HCT116 (cell line): ENCODE measurements at regions not wholly inside any gene's neighbourhood (a gene's known extent, or its start where the extent isn't known, plus 50 kb on each side); places are given as distances from the start of the nearest gene placed in this dataset.

Experiments
- EGR1 ChIP-seq: IDR thresholded peaks from 2 replicates; pipeline ENCODE4 v1.6.1; 2012; ENCODE audit warnings: low read depth
- EZH2 ChIP-seq: fragments of 200-600 bp; sonication (generic); IDR thresholded peaks from 2 replicates; pipeline ENCODE4 v1.6.1; 2017; ENCODE audit warnings: antibody characterized with exemption, mixed run types
- EZH2phosphoT487 ChIP-seq: fragments of 200-600 bp; IDR thresholded peaks from 2 replicates; pipeline ENCODE4 v1.6.1; 2018; ENCODE audit warnings: antibody characterized with exemption, borderline replicate concordance
- JUND ChIP-seq: IDR thresholded peaks from 2 replicates; pipeline ENCODE4 v1.6.1; 2012
- POLR2A ChIP-seq: IDR thresholded peaks from 2 replicates; pipeline ENCODE4 v1.7.0; 2011; ENCODE audit warnings: borderline replicate concordance; ENCODE audit not compliant: insufficient read depth, insufficient read length; ENCODE audit errors: extremely low read depth
- POLR2AphosphoS5 ChIP-seq: IDR thresholded peaks from 2 replicates; pipeline ENCODE4 v1.6.1; 2011; ENCODE audit warnings: mild to moderate bottlenecking, low read depth, low read length, moderate library complexity
- SP1 ChIP-seq: IDR thresholded peaks from 2 replicates; pipeline ENCODE4 v1.6.1; 2012; ENCODE audit warnings: low read depth
- YY1 ChIP-seq: IDR thresholded peaks from 2 replicates; pipeline ENCODE4 v1.6.1; 2011; ENCODE audit warnings: low read length, low read depth, moderate library complexity, mild to moderate bottlenecking; ENCODE audit not compliant: insufficient replicate concordance; ENCODE audit errors: extremely low read depth
- TF ChIP-seq, protein P1 (sequence below), 3 experiments: fragments of 200-600 bp in 1 of 3; sonication (generic) in 1 of 3; IDR thresholded peaks in 2 of 3; conservative IDR thresholded peaks in 1 of 3; 2 replicates each; pipeline ENCODE4 v1.5.1; 2012 to 2017; ENCODE audit warnings: low read depth in 2 of 3, low read length in 2 of 3, antibody characterized with exemption in 1 of 3, borderline replicate concordance in 1 of 3, control low read depth in 1 of 3, mild to moderate bottlenecking in 1 of 3, mixed read lengths in 1 of 3, mixed run types in 1 of 3, moderate library complexity in 1 of 3; ENCODE audit not compliant: insufficient read depth in 1 of 3
- TF ChIP-seq, protein P2 (sequence below): IDR thresholded peaks from 2 replicates; pipeline ENCODE4 v1.6.1; 2012
- TF ChIP-seq, protein P3 (sequence below): IDR thresholded peaks from 2 replicates; pipeline ENCODE4 v1.6.1; 2011; ENCODE audit warnings: mild to moderate bottlenecking, low read length, moderate library complexity; ENCODE audit not compliant: insufficient replicate concordance; ENCODE audit errors: extremely low read depth
- TF ChIP-seq, protein P4 (sequence below): IDR thresholded peaks from 2 replicates; pipeline ENCODE4 v1.6.1; 2012; ENCODE audit warnings: low read depth

DNA sequence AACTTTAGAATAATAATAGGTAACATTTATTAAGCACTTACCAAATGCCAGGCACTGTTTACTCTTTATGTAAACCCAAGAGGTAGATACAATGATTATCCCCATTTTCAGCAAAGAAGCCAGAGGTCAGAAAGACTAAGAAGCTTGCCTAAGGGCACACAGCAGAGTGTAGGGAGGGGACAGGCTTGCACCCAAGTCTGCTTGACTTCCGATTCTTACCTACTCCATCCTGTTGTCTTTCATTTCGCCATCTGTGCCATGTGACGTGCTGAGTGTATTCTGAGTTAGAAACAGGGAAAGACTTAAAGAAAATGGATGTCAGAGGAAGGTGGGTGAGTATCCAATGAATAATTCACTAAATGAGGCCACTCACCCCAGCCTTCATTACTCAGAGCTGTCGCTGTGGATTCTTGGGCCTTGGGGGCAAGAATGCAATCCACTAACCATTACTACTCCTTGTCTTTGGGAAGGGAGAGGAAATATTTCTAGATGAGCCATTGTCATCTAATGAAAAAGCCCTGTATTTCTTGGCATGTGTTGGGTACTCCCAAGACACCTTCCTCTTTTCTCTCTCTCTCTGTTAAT is 76.4 kb upstream of the BCL11A start:
- TF ChIP-seq POLR2AphosphoS5 (no peak), EGR1 (no peak), EZH2phosphoT487 (no peak), POLR2A (no peak), YY1 (no peak), JUND (no peak), EZH2 (no peak), SP1 (no peak)
- TF ChIP-seq, protein P1, sequence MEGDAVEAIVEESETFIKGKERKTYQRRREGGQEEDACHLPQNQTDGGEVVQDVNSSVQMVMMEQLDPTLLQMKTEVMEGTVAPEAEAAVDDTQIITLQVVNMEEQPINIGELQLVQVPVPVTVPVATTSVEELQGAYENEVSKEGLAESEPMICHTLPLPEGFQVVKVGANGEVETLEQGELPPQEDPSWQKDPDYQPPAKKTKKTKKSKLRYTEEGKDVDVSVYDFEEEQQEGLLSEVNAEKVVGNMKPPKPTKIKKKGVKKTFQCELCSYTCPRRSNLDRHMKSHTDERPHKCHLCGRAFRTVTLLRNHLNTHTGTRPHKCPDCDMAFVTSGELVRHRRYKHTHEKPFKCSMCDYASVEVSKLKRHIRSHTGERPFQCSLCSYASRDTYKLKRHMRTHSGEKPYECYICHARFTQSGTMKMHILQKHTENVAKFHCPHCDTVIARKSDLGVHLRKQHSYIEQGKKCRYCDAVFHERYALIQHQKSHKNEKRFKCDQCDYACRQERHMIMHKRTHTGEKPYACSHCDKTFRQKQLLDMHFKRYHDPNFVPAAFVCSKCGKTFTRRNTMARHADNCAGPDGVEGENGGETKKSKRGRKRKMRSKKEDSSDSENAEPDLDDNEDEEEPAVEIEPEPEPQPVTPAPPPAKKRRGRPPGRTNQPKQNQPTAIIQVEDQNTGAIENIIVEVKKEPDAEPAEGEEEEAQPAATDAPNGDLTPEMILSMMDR (IDR thresholded peaks at IDR 0.05 in 2 of 3, conservative IDR thresholded peaks at IDR 0.05 in 1 of 3; ENCODE audit: borderline replicate concordance in 1 of 3, insufficient read depth in 1 of 3, low read depth in 2 of 3, low read length in 2 of 3): no peak
- TF ChIP-seq, protein P2, sequence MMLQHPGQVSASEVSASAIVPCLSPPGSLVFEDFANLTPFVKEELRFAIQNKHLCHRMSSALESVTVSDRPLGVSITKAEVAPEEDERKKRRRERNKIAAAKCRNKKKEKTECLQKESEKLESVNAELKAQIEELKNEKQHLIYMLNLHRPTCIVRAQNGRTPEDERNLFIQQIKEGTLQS: no peak
- TF ChIP-seq, protein P3, sequence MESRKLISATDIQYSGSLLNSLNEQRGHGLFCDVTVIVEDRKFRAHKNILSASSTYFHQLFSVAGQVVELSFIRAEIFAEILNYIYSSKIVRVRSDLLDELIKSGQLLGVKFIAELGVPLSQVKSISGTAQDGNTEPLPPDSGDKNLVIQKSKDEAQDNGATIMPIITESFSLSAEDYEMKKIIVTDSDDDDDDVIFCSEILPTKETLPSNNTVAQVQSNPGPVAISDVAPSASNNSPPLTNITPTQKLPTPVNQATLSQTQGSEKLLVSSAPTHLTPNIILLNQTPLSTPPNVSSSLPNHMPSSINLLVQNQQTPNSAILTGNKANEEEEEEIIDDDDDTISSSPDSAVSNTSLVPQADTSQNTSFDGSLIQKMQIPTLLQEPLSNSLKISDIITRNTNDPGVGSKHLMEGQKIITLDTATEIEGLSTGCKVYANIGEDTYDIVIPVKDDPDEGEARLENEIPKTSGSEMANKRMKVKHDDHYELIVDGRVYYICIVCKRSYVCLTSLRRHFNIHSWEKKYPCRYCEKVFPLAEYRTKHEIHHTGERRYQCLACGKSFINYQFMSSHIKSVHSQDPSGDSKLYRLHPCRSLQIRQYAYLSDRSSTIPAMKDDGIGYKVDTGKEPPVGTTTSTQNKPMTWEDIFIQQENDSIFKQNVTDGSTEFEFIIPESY: no peak
- TF ChIP-seq, protein P4, sequence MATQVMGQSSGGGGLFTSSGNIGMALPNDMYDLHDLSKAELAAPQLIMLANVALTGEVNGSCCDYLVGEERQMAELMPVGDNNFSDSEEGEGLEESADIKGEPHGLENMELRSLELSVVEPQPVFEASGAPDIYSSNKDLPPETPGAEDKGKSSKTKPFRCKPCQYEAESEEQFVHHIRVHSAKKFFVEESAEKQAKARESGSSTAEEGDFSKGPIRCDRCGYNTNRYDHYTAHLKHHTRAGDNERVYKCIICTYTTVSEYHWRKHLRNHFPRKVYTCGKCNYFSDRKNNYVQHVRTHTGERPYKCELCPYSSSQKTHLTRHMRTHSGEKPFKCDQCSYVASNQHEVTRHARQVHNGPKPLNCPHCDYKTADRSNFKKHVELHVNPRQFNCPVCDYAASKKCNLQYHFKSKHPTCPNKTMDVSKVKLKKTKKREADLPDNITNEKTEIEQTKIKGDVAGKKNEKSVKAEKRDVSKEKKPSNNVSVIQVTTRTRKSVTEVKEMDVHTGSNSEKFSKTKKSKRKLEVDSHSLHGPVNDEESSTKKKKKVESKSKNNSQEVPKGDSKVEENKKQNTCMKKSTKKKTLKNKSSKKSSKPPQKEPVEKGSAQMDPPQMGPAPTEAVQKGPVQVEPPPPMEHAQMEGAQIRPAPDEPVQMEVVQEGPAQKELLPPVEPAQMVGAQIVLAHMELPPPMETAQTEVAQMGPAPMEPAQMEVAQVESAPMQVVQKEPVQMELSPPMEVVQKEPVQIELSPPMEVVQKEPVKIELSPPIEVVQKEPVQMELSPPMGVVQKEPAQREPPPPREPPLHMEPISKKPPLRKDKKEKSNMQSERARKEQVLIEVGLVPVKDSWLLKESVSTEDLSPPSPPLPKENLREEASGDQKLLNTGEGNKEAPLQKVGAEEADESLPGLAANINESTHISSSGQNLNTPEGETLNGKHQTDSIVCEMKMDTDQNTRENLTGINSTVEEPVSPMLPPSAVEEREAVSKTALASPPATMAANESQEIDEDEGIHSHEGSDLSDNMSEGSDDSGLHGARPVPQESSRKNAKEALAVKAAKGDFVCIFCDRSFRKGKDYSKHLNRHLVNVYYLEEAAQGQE: no peak
